ENCODE measurements at regions not wholly inside any gene's neighbourhood (a gene's known extent, or its start where the extent isn't known, plus 50 kb on each side); places are given as distances from the start of the nearest gene placed in this dataset.

GRCh38 chr12:30364822-30365221 lies 330.8 kb downstream of the IPO8 start:
- H3K27ac Mint-ChIP-seq = no peak overlapping the region
- H3K9me3 Mint-ChIP-seq = peaks cover 10% of the 10 kb centered on the region
- ChIA-PET POLR2A (no interaction called here), CTCF (no interaction called here)
- no peaks in the 10 kb centered on the region for H3K4me1 Mint-ChIP-seq (ENCODE audit: low read depth)
- intact Hi-C loops (cut with micrococcal nuclease) = no loop called here
- DNase-seq = no peak
- no peak overlapping the region for H3K4me3 Mint-ChIP-seq
- H3K36me3 Mint-ChIP-seq = no peaks in the 10 kb centered on the region
- no peaks in the 10 kb centered on the region for H3K27me3 Mint-ChIP-seq

GRCh38 chr12:30361145-30361544 lies 334.5 kb downstream of the IPO8 start:
- H3K36me3 Mint-ChIP-seq = no peaks in the 10 kb centered on the region
- intact Hi-C loops (cut with micrococcal nuclease) = no loop called here
- H3K9me3 Mint-ChIP-seq = peaks cover 3% of the 10 kb centered on the region
- no peaks in the 10 kb centered on the region for H3K4me1 Mint-ChIP-seq (ENCODE audit: low read depth)
- ChIA-PET CTCF (no interaction called here), POLR2A (no interaction called here)
- no peak overlapping the region for H3K4me3 Mint-ChIP-seq
- no peak overlapping the region for H3K27ac Mint-ChIP-seq
- no peak for DNase-seq
- H3K27me3 Mint-ChIP-seq = no peaks in the 10 kb centered on the region

DNA sequence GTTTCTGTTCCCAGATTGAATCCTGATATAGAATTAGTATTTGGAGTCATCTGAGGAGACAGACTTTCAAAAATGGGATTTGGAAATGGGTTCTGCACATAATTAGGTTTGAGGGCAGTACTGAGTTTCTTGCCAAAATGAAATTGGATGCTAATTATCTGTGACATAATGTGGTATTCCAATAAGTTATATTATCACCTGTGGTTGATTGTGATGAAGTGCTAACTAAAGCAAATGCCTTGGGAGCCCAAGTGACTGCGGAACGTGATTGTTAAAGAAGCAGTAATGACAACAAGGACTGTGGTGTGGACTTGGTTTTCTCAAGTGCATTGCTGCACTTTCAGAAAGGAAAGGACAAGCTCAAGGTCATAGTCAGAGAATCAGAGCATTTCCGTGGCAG lies 337.0 kb downstream of the IPO8 start:
- Mint-ChIP-seq H3K36me3 (no peaks in the 10 kb centered on the region), H3K4me1 (ENCODE audit: low read depth) (no peaks in the 10 kb centered on the region), H3K27ac (no peak overlapping the region), H3K9me3 (peaks cover 3% of the 10 kb centered on the region), H3K4me3 (no peak overlapping the region), H3K27me3 (no peaks in the 10 kb centered on the region)
- intact Hi-C loops (cut with micrococcal nuclease) = no loop called here
- POLR2A ChIA-PET = no interaction called here
- CTCF ChIA-PET = no interaction called here
- DNase-seq = no peak

DNA sequence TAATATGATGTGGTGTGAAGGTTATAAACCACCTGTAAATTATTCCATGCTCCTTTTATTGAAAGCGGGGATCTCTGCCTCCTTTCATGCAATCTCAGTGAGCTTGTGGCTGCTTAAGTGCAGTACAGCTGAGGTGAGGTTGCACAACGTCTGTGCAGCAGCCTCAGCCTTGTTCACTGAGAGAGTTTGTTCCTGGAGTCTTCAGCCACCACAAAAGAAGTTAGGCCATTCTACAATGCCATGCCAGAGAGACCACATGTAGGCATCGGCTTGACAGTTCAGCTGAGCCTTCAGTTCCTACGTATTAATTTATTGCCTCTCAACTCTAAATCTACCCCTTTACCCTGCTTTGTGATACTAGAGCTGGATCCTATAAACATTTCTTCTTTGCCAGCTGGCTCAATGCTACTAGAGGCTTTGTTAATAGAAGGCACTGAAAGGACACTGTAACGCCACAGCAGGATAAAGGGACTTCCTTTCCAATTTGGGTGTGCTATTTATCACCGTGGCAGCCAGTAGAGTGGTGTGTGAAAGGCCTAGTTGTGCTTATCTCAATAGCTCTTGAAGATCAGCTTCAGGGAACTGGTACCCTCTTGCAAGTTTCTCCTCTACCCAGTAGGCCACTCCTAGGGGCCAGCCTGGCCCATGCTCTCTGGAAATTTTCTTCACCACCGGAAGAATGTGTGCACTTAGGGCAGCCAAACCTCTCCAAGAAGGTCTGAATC lies 337.7 kb downstream of the IPO8 start:
- ChIA-PET CTCF (no interaction called here), POLR2A (no interaction called here)
- H3K36me3 Mint-ChIP-seq = no peaks in the 10 kb centered on the region
- H3K4me1 Mint-ChIP-seq (ENCODE audit: low read depth) = no peaks in the 10 kb centered on the region
- no peak overlapping the region for H3K27ac Mint-ChIP-seq
- DNase-seq = no peak
- peaks cover under 1% of the 10 kb centered on the region for H3K9me3 Mint-ChIP-seq
- intact Hi-C loops (cut with micrococcal nuclease) = no loop called here
- H3K27me3 Mint-ChIP-seq = no peaks in the 10 kb centered on the region
- H3K4me3 Mint-ChIP-seq = no peak overlapping the region

- Mint-ChIP-seq H3K9me3 (peaks cover 20% of the 10 kb centered on the region), H3K4me1 (ENCODE audit: low read depth) (no peaks in the 10 kb centered on the region), H3K27ac (no peak overlapping the region), H3K36me3 (no peaks in the 10 kb centered on the region), H3K4me3 (no peak overlapping the region), H3K27me3 (no peaks in the 10 kb centered on the region)
- POLR2A ChIA-PET = no interaction called here
- intact Hi-C loops (cut with micrococcal nuclease) = no loop called here
- DNase-seq = no peak
- CTCF ChIA-PET = interaction anchor here (0.6 kb wide), 1 partner anchor 87 kb away, joined by 3 read pairs; no protein-coding TSS in a partner anchor
Measured at GRCh38 chr12:30345744-30346471, 349.8 kb downstream of the IPO8 start.

DNA sequence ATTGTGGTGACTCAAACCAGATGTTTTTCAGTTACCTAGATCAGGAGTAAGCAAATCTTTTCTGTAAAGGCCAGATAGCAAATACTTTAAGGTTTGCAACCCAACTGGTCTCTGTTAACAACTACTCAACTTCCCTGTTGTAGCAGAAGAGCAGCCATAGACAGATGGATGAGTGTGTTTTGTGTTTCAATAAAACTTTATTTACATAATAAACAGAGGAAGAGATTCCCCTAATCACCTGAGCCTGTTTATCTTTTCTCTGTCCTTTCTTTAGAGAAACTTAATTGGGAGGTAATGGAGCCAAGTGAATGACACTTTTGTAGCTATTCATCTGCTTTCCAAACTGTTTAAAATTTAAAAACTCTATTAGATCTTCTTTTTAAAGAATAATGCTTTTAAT lies 365.1 kb downstream of the IPO8 start:
- DNase-seq = no peak
- ChIA-PET CTCF (no interaction called here), POLR2A (no interaction called here)
- Mint-ChIP-seq H3K9me3 (no peaks in the 10 kb centered on the region), H3K4me1 (ENCODE audit: low read depth) (no peaks in the 10 kb centered on the region), H3K36me3 (no peaks in the 10 kb centered on the region), H3K27me3 (no peaks in the 10 kb centered on the region), H3K27ac (no peak overlapping the region), H3K4me3 (no peak overlapping the region)
- intact Hi-C loops (cut with micrococcal nuclease) = no loop called here

GRCh38 chr12:30329281-30329680 lies 366.4 kb downstream of the IPO8 start:
- intact Hi-C loops (cut with micrococcal nuclease) = no loop called here
- ChIA-PET CTCF (no interaction called here), POLR2A (no interaction called here)
- Mint-ChIP-seq H3K27ac (no peak overlapping the region), H3K4me3 (no peak overlapping the region), H3K4me1 (ENCODE audit: low read depth) (no peaks in the 10 kb centered on the region), H3K27me3 (no peaks in the 10 kb centered on the region), H3K36me3 (no peaks in the 10 kb centered on the region), H3K9me3 (no peaks in the 10 kb centered on the region)
- no peak for DNase-seq

DNA sequence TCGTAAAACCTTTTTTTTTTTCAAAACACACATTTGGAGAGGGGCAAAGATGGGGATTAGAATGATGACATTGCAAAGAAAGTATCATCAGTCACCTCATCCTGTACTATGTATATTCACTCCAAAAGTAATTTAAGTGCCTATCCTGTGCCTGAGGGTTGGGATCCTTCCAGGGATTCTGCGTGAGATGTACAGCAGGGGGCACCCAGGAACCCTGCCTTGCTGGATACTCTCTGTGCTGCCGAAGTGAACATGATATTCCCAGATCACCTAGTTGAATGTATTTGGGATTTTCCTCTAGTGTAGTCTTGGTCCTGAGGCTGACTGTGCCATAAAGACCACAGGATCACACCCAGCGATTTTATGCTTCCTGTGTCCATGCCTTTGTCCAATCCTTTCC lies 372.7 kb downstream of the IPO8 start:
- ChIA-PET POLR2A (no interaction called here), CTCF (no interaction called here)
- Mint-ChIP-seq H3K36me3 (no peaks in the 10 kb centered on the region), H3K27ac (no peak overlapping the region), H3K4me3 (no peak overlapping the region), H3K9me3 (peaks cover 3% of the 10 kb centered on the region), H3K27me3 (no peaks in the 10 kb centered on the region), H3K4me1 (ENCODE audit: low read depth) (no peaks in the 10 kb centered on the region)
- intact Hi-C loops (cut with micrococcal nuclease) = no loop called here
- no peak for DNase-seq

DNA sequence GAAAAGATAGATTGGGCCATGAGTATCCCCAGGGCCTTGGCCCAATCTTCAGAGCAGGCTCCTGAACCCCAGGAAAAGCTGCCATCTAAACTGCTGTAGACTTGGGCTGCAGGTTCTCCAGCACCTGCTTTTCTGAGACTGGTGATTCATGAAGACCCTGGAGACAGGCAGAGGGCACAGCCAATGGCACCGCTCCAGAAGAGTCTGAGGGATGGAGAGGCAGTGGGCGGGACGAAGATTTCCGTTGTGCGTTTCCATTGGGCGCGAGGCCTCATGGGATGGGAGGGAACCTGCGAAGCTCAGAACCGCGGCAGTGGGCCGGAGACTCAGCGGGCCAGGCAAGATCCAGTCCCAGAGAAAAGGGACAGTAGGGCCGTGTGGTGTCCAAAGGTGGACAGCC lies 375.1 kb downstream of the IPO8 start:
- intact Hi-C loops (cut with micrococcal nuclease) = no loop called here
- ChIA-PET CTCF (no interaction called here), POLR2A (no interaction called here)
- H3K4me3 Mint-ChIP-seq = no peak overlapping the region
- H3K27me3 Mint-ChIP-seq = no peaks in the 10 kb centered on the region
- DNase-seq = no peak
- no peaks in the 10 kb centered on the region for H3K36me3 Mint-ChIP-seq
- H3K9me3 Mint-ChIP-seq = peaks cover 3% of the 10 kb centered on the region
- H3K4me1 Mint-ChIP-seq (ENCODE audit: low read depth) = no peaks in the 10 kb centered on the region
- H3K27ac Mint-ChIP-seq = no peak overlapping the region

GRCh38 chr12:30314506-30315100 lies 381.1 kb downstream of the IPO8 start:
- intact Hi-C loops (cut with micrococcal nuclease) = no loop called here
- H3K4me1 Mint-ChIP-seq (ENCODE audit: low read depth) = no peaks in the 10 kb centered on the region
- CTCF ChIA-PET = no interaction called here
- H3K4me3 Mint-ChIP-seq = no peak overlapping the region
- no peak overlapping the region for H3K27ac Mint-ChIP-seq
- H3K27me3 Mint-ChIP-seq = no peaks in the 10 kb centered on the region
- POLR2A ChIA-PET = no interaction called here
- H3K36me3 Mint-ChIP-seq = no peaks in the 10 kb centered on the region
- no peak for DNase-seq
- peaks cover 11% of the 10 kb centered on the region for H3K9me3 Mint-ChIP-seq

DNA sequence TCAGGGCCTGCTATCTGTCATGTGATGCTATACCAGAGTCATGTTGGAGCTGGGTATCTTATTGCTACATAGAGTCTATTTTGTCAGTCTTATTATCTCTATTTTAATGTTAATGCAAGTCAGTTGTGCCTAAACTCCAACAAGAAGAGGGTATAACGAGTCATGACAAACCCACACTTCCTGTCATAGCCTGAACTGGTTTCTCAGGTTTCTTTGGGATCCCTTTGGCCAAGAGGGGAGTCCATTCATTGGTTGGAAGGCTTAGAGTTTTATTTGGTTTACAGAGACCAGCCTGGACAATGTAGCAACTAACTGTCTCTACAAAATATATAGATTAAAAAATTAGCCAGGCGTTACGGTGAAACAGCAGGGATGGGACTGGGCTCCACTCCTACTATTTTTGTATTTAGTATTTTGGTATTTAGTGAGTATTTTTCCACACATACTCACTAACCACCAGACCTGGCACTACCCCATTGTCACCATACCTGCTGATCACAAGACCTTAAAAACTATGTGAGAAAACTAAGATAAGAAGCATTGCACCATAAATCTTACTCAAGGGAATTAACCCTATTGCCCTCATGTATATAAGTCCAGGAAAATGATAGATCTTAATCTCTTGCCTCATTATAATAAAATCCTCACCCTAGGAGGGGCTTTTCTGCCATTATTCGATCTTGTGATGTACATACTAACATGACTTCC lies 387.5 kb downstream of the IPO8 start:
- H3K36me3 Mint-ChIP-seq = no peaks in the 10 kb centered on the region
- no peak overlapping the region for H3K27ac Mint-ChIP-seq
- DNase-seq = no peak
- no peak overlapping the region for H3K4me3 Mint-ChIP-seq
- intact Hi-C loops (cut with micrococcal nuclease) = no loop called here
- peaks cover 1% of the 10 kb centered on the region for H3K27me3 Mint-ChIP-seq
- H3K9me3 Mint-ChIP-seq = peaks cover 12% of the 10 kb centered on the region
- H3K4me1 Mint-ChIP-seq (ENCODE audit: low read depth) = no peaks in the 10 kb centered on the region
- POLR2A ChIA-PET = no interaction called here
- CTCF ChIA-PET = no interaction called here

GRCh38 chr12:30304528-30304927 lies 391.1 kb downstream of the IPO8 start:
- no peaks in the 10 kb centered on the region for H3K4me1 Mint-ChIP-seq (ENCODE audit: low read depth)
- H3K27me3 Mint-ChIP-seq = peaks cover 1% of the 10 kb centered on the region
- POLR2A ChIA-PET = no interaction called here
- H3K9me3 Mint-ChIP-seq = peaks cover 2% of the 10 kb centered on the region
- no peaks in the 10 kb centered on the region for H3K36me3 Mint-ChIP-seq
- no peak overlapping the region for H3K4me3 Mint-ChIP-seq
- intact Hi-C loops (cut with micrococcal nuclease) = no loop called here
- no peak for DNase-seq
- no peak overlapping the region for H3K27ac Mint-ChIP-seq
- CTCF ChIA-PET = no interaction called here
